ENCODE measurements at regions not wholly inside any gene's neighbourhood (a gene's known extent, or its start where the extent isn't known, plus 50 kb on each side); places are given as distances from the start of the nearest gene placed in this dataset.

DNA sequence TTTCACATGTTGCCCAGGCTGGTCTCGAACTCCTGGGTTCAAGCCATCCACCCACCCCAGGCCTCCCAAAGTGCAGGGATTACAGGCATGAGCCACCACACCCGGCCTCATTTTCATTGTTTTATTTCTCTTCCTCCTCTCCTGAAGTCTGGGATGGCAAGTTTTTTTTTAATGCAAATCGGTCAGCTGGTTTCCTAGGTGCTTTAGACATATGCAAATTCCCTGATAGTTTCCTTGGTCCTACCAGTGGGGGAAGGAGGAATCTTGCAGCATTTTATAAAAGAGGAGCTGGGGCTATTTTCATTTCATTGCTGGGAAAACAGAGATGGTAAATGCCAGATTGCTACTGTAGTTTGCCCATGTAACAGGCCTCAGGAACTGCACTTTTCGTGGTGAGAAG, 179.4 kb downstream of the ACTL7B start:
- no peak for ATAC-seq
- no peak for DNase-seq

DNA sequence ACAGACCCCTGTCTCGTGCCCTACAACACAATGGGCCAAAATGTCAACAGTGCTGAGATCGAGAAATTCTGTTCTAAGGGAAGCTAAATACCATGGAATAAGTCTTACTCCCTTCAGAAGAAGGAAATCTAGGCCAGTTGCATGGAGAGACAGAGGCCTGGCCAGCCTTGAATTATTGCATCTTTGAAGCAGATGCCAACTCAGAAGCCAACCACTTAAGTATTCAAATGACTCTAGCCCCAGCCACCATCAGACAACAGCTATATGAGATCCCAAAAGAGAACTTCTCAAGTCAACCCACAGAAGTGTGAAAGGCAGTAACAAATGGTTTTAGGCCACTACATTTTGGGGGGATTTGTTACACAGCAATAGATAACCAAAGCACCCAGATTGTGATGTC, 180.1 kb downstream of the ACTL7B start:
- no peak for ATAC-seq
- DNase-seq: no peak

GRCh38 chr9:108674766-108675530, 180.8 kb downstream of the ACTL7B start:
- DNase-seq (no peak), ATAC-seq (no peak)

- DNase-seq (no peak), ATAC-seq (no peak)
Measured at GRCh38 chr9:108673386-108673785, 182.4 kb downstream of the ACTL7B start.

- no peak for ATAC-seq
- DNase-seq: no peak
Measured at GRCh38 chr9:108672475-108673190, 183.2 kb downstream of the ACTL7B start.

DNA sequence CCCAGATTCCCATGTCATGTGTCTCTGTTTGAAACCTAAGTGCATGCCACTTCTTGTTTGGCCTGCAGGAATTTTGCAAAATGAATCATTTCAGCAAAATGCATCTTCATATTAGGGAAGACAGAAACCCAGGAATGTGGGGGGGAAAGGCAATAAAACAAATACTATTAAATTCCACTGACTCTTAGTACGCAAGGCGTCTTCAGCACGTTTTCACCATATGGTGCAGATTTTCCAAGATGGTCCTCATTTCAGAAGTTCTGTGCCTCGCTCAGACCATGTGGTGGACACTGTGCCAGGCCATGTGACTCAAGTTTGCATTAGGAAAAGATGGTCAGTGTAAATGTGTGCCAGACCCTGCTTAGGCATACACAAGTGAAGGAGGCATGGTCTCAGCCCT, 184.0 kb downstream of the ACTL7B start:
- ATAC-seq (no peak), DNase-seq (no peak)

- ATAC-seq: no peak
- DNase-seq: no peak
Measured at GRCh38 chr9:108671176-108671575, 184.6 kb downstream of the ACTL7B start.

DNA sequence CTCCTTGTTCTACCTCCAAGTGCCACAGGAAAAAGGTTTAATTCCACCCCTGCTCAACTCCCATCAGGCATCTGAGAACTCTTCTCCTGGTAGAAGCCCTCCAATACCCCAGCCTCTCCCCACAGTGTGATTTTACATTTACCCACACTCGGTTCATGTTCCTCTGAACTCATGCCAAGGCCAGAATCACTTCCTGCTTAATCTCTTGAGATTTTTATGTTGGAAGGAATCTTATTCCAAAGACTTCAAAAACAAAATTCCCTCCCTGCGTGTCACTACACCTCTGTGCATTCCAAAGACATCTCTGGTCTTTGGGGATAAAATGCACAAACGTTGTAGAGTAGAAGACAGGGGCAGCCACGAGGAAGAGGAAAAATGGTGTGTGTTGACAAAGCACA, 186.8 kb downstream of the ACTL7B start:
- no peak for ATAC-seq
- no peak for DNase-seq

DNA sequence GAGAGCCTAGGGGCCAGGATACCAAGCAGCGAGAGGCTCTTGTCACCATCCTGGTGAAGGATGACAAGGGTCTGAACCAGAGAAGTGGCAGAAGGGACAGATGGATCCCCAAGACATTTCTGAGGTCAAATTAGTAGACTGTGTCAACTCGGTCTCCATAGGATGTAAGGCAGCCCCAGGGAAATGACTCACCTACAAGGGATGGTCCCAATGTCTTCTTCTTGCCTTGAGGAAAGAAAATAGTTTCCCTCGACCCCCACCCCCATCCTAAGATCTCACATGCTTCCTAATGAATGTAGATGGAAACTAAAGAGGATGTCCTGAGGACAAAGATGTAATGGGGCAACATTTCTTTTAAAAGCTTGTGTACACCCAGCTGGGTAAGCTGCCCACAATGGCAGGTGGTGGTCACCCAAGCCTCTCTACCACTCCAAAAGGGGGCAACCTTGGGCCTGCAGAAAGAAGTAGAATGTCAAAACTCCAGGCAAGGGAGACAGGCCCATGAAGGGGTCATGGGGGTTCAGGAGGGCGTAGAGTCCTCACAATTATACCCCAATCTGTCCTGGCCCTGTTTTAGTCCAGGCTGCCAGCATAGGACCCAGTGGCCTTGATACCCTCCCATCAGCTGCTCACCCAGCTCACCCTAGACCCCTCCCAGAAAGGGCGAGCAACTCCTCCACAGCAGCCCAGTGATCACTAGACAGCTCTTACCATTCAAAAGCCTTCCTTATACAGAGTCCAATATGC, 187.4 kb downstream of the ACTL7B start:
- DNase-seq (no peak), ATAC-seq (no peak)

DNA sequence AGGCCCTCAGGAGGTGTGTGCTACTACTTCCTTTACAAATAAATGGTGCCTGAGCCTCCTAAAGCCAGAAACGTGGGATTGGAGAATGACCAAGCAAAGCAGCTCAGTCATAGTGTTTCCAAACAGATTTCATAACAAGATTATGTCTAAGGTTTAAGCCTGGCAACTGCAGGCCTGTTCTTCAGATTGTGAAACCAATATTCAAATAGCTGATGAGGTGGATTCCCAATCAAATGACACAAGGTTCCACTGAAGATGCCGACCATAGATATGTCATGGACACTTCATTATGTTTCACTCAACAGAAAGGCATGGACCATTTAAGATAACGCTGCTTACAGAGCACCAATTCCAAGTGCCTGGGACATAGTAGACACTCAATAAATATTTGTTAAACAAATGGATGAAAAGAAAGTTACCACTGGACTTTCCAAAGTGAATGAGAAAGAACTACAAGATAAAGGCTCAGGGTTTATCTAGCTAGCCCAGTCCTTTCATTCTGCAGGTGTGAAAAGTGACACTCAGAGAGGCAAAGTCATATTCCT, 189.5 kb downstream of the ACTL7B start:
- DNase-seq: no peak
- no peak for ATAC-seq

DNA sequence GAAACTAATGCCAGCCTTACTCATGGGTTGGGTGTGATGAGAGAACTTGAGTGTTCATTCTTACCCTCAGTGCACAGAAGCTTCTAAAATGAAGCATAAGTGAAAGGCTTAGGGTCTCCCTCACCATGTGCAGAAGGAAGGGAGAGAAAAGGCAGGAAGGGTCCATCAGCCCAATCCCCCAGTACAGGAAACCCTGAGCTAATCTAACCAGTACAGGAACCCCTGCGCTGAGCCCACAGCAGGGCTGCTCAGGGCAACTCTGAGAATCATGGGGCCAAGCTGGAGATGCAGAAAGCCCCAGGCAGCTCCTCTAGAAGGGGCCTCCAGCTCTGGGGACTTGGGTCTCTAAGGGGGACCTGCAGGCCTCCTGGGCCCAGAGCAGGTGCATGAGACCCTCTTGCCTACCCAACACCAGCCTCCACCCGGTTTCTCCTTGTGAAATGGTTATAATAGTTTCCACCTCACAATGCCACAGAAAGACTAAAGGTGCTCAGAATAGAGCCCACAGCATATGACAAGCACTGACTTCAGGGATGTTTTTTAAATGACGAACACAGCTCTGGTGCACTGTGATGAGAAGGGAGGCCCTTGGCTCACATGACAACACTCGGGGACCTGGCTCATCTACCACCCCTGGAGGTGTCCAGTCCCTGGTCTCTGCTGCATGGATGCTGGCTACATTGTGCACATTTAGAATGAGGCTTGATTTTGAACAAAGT, 190.1 kb downstream of the ACTL7B start:
- ATAC-seq: no peak

DNA sequence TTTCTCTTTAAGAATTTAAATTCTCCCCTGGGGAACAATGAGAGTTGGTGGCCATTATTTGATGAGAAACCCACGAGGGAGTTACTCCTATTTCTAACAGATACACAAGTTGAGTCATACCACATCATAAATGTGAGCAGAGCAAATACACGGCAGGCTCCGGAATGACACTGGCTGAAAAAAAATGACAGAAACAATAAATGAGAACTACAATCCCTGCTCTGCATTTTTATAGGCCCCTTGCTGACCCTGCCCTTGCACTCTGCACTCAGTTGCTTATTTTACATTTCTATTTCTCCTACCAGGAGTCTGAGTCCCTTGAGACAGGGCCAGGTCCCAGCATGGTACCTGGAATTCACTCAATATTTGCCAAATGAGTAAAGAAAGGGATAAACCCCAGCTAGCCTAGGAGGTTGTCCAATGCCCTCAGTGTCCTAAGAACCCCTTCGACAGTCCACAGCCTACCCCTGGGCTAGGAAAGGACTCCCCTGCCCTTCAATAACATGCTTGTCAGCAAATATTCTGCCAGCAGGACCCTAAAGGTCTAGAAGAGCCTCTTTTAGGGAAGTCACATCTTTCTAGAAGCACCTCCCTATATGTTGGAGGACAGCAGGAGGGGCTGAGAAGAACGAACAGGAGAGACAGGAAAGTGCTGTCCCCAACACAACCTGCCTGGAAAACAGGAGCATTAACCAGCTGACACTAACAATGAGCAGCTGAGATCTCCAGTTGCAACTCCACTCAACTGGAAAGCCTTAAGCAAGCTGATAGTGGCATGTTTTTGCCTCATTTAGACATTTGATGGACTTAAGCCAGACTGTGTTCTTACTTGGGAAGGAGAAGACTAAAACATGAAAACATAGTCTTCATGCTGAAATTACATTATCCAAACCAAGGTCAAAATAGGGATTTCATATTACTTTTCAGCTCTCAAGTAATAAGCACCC, 191.2 kb downstream of the ACTL7B start:
- ATAC-seq (no peak), DNase-seq (no peak)

More for the DNA sequence above, 190.1 kb downstream of the ACTL7B start:
- no peak for DNase-seq

DNA sequence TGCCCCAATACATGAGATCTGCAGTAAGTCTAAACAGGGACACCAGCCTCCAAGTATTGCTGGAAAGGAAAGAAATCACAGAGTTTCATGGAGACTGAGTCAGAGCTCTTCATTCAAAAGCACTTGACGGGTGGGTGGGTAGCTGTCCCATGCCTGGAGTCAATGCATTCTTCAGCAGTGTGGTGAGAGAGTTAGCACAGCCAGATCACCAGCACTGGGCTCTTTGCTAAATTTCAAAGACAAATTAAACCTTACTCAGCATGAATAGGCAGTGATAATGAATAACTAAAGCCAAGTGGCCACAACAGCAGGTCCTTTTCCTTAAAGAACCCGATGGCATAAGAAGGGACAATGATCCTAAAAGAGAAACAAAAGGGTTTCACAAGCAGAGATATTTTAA, 192.4 kb downstream of the ACTL7B start:
- DNase-seq (no peak), ATAC-seq (no peak)

- ATAC-seq: no peak
Measured at GRCh38 chr9:108662956-108663355, 192.8 kb downstream of the ACTL7B start.

DNA sequence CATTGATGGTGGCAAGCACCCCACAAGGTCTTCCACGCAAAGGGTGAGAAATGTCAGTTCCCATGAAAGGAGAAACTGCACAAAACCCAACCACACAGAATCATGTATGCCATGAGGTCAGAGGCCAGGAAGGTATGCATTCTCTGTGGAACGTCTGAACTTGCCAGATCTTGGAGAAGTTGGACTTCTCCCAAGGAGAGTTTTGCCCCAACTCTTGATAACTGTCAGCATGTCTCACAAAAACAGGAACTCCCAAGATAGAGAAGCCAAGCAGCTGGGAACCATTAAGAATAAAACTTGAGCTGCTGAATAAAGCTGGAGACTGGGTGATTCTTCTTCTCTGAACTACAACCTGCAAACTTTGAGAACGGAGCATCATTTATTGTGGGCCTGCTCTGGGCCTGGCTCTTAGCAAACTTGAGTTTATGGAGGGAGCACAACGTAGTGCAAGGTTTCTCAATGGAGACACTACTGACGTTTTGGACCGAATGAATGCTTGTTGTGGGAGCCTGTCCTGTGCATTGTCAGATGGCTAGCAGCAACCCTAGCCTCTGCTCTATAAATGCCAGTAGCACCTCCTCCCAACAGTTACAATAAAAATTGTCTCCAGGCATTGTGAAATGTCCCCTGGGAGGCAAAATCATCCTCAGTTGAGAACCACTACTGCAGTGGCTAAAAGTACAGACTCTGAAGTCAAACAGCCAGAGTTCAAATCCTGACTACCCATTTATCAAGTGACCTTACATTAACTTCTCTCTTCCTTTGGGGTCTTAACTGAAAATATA, 193.5 kb downstream of the ACTL7B start:
- ATAC-seq (no peak), DNase-seq (no peak)

More at GRCh38 chr9:108662956-108663355, 192.8 kb downstream of the ACTL7B start:
- no peak for DNase-seq

DNA sequence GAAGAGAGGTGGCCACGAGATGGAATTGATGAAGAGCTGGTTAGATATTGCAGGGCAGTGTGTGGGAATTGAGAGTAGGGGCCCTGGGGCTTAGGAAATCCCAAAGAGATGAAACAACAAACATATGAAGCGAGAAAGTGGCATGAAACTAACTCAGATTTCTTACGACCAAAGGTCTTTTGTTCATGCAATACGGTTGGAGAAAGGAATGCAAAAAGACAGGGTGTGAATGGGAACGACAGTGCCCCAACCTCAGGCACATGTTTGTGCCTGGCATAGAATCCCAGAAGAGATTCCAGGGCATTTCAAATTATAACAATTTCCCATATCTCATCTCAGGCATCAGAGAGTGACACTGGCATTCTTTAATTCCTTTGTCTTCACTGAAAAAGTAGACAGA, 199.2 kb downstream of the ACTL7B start:
- DNase-seq (no peak), ATAC-seq (no peak)

- no peak for DNase-seq
- ATAC-seq: no peak
Measured at GRCh38 chr9:108655818-108656217, 200.0 kb downstream of the ACTL7B start.

DNA sequence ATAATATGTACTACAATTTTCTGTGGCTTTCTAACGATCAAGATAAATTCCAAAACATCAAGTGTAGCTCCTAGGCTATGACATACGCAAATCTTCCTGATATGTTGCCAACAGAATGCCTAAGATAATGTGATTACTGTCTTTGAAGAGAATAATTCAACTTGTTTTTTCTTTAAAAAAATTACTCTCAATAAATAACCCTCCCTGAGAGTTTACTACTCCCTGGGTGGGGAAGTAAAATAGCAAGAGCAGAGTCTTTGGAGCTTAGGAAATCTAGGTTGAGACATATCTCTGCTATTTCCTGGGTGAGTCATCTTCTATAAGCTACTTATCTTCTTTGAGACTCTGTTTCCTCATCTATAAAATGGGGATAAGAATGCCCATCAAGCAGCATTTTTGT, 201.2 kb downstream of the ACTL7B start:
- DNase-seq: no peak
- ATAC-seq: no peak

GRCh38 chr9:108652851-108653250, 202.9 kb downstream of the ACTL7B start:
- no peak for ATAC-seq
- no peak for DNase-seq

DNA sequence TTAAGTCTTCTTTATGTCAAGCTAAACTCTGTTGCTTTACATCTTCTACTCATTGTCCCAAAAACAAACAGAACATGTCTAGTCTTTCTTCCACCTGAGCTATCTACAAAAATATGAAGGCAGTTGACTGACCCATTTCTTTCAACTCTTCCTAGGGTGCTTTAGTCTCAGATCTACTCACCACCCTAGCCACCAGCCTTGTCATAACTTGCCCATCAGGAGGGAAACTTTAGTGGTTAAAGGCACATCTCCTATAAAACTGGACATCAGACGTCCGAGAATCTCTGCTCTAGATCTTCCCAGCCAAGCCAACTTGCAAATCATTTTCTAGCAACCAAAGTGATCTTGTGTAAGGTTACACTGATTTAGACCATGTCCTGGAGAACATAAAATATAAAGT, 205.0 kb downstream of the ACTL7B start:
- no peak for ATAC-seq
- no peak for DNase-seq

Measured in stimulated activated naive CD8-positive, alpha-beta T cell treated with anti-CD3 and anti-CD28 coated beads, Interleukin-15, Interleukin-2, amounts not matched to agents 100 U/mL and 50 U/mL, for 24 hours (primary cell).